OCI-LY7 (cell line): ENCODE measurements at regions not wholly inside any gene's neighbourhood (a gene's known extent, or its start where the extent isn't known, plus 50 kb on each side); places are given as distances from the start of the nearest gene placed in this dataset.

Experiments used
- BruUV-seq: library from RNA; stranded (reverse); fragments of 400-500 nt; replicated peaks from 2 replicates; lab custom pipeline; 2021; lab: Mats Ljungman, UMichigan
- CTCF ChIA-PET: fragments of 300-600 bp; sonication (Branson Sonifier 250); formaldehyde crosslinking; loops from one replicate; lab custom pipeline; 2022; ENCODE audit warnings: antibody characterized with exemption; ENCODE audit not compliant: unreplicated experiment; lab: Charles Lee
- POLR2A ChIA-PET: fragments of 300-600 bp; sonication (Branson Sonifier 250); formaldehyde crosslinking; loops from one replicate; lab custom pipeline; 2022; ENCODE audit warnings: antibody characterized with exemption; lab: Charles Lee
- DNase-seq: peaks from one replicate; pipeline ENCODE4 v3.0.0-alpha.2; 2015; ENCODE audit warnings: low spot score
- H2AFZ ChIP-seq: fragments of 200-600 bp; sonication (generic), shearing (Covaris generic); 2 replicates; pipeline ENCODE4 v1.6.1; 2014; ENCODE audit warnings: mild to moderate bottlenecking, antibody characterized with exemption, low read length, moderate library complexity
- H3K27ac ChIP-seq: fragments of 200-600 bp; sonication (generic); 2 replicates; pipeline ENCODE4 v1.5.1; 2014; ENCODE audit warnings: mixed run types, low read depth, mild to moderate bottlenecking, moderate library complexity, low read length, inconsistent platforms; ENCODE audit not compliant: poor library complexity, severe bottlenecking
- H3K36me3 ChIP-seq: fragments of 200-600 bp; sonication (generic); 2 replicates; pipeline ENCODE4 v1.6.1; 2014; ENCODE audit warnings: mild to moderate bottlenecking, antibody characterized with exemption, low read length, moderate library complexity, mixed read lengths; ENCODE audit not compliant: insufficient read depth
- H3K4me1 ChIP-seq: fragments of 200-600 bp; sonication (generic); 2 replicates; pipeline ENCODE4 v1.5.1; 2014; ENCODE audit warnings: mild to moderate bottlenecking, low read length; ENCODE audit not compliant: insufficient read depth, poor library complexity, severe bottlenecking
- H3K4me2 ChIP-seq: fragments of 200-600 bp; sonication (generic); 2 replicates; pipeline ENCODE4 v1.6.1; 2014; ENCODE audit warnings: mild to moderate bottlenecking, low read length
- H3K4me3 ChIP-seq: fragments of 200-600 bp; sonication (generic); 2 replicates; pipeline ENCODE4 v1.5.1; 2014; ENCODE audit warnings: mild to moderate bottlenecking, low read depth, low read length; ENCODE audit not compliant: poor library complexity, severe bottlenecking
- H3K79me2 ChIP-seq: fragments of 200-600 bp; sonication (generic); 2 replicates; pipeline ENCODE4 v1.6.1; 2016; ENCODE audit warnings: low read depth, mild to moderate bottlenecking, low read length, moderate library complexity, mixed read lengths; ENCODE audit not compliant: insufficient read depth
- H3K9me2 ChIP-seq: fragments of 200-600 bp; sonication (generic); 2 replicates; pipeline ENCODE4 v1.6.1; 2016; ENCODE audit warnings: mild to moderate bottlenecking, low read length, mixed read lengths; ENCODE audit not compliant: insufficient read depth
- H3K9me3 ChIP-seq: fragments of 200-600 bp; sonication (generic); 2 replicates; pipeline ENCODE4 v1.6.1; 2014; ENCODE audit warnings: mild to moderate bottlenecking, mixed run types, low read length, mixed read lengths
- H4K20me1 ChIP-seq: fragments of 200-600 bp; sonication (generic); 2 replicates; pipeline ENCODE4 v1.6.1; 2014; ENCODE audit warnings: mild to moderate bottlenecking, antibody characterized with exemption, low read length, moderate library complexity, mixed read lengths; ENCODE audit not compliant: insufficient read depth
- CTCF ChIP-seq: fragments of 200-600 bp; sonication (generic); conservative IDR thresholded peaks from 2 replicates; pipeline ENCODE4 v1.5.1; 2014; ENCODE audit warnings: mild to moderate bottlenecking, antibody characterized with exemption, low read length, moderate library complexity, mixed read lengths
- EZH2phosphoT487 ChIP-seq: fragments of 200-600 bp; sonication (generic); IDR thresholded peaks from 2 replicates; pipeline ENCODE4 v1.6.1; 2018; ENCODE audit warnings: low read depth, borderline replicate concordance, mild to moderate bottlenecking, mixed run types, antibody characterized with exemption, low read length, moderate library complexity, mixed read lengths
- intact Hi-C: fragments of 100-400 bp; cut with micrococcal nuclease; formaldehyde crosslinking; loops from one replicate; pipeline ENCODE4 v1.10.0; 2022; ENCODE audit not compliant: unreplicated experiment

GRCh38 chr6:125656287-125656870 lies 93.1 kb upstream of the HEY2 start:
- Histone ChIP-seq H3K9me3 (no peaks in the 10 kb centered on the region), H4K20me1 (no peaks in the 10 kb centered on the region), H3K36me3 (no peaks in the 10 kb centered on the region), H2AFZ (no peak overlapping the region), H3K4me2 (no peak overlapping the region), H3K4me3 (no peak overlapping the region), H3K79me2 (no peaks in the 10 kb centered on the region), H3K27ac (no peak overlapping the region), H3K4me1 (no peaks in the 10 kb centered on the region), H3K9me2 (no peaks in the 10 kb centered on the region)
- CTCF ChIA-PET = no interaction called here
- TF ChIP-seq EZH2phosphoT487 = no peak
- intact Hi-C loops = no loop called here
- POLR2A ChIA-PET = interaction anchor here (0.8 kb wide), 1 partner anchor 10 kb away, joined by 3 read pairs; no protein-coding TSS in a partner anchor
- DNase-seq = no peak
- BruUV-seq = no TSS peak

- H3K9me2 ChIP-seq = no peaks in the 10 kb centered on the region
- no peak for DNase-seq
- H3K4me1 ChIP-seq = no peaks in the 10 kb centered on the region
- no peaks in the 10 kb centered on the region for H3K9me3 ChIP-seq
- TF ChIP-seq CTCF = no peak
- no peak for TF ChIP-seq EZH2phosphoT487
- no peak overlapping the region for H3K27ac ChIP-seq
- no peak overlapping the region for H3K4me2 ChIP-seq
- no TSS peak for BruUV-seq
- no peak overlapping the region for H2AFZ ChIP-seq
- no peak overlapping the region for H3K4me3 ChIP-seq
- no peaks in the 10 kb centered on the region for H3K79me2 ChIP-seq
- ChIA-PET POLR2A (no interaction called here), CTCF (no interaction called here)
- H4K20me1 ChIP-seq = no peaks in the 10 kb centered on the region
- H3K36me3 ChIP-seq = no peaks in the 10 kb centered on the region
- intact Hi-C loops = no loop called here
These were observed 91.3 kb upstream of the HEY2 start for GRCh38 chr6:125658136-125658535.

DNA sequence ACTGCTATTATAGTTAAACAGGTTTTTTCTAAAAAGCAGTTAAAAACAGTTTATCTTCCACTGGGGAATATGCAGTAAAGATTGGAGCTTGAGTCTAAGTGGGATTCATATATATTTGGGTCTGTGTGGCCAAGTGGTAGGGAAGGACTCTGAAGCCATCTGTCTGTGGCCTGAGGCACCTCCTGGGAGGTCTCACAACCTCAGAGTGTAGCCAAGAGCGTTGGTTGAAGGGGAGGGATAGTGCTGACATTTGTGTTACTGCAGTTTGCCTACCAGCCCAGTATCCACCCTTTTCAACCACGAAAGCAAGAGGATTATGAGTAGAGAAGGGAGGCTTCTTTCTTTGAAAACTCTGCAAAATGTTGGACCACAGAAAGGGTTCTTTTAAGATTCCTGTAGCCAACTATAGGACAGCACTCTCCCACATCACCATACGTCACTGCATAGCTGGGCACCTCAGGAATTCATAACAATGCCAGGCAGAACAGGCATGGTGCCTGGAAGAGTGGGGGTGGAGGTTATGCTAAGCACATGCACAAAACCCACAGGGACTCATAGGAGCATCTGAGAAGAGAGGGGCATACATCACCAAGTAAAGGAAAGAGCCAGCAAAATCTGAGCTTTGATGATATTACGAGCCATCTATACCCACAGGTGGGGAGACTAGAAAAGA lies 90.5 kb upstream of the HEY2 start:
- Histone ChIP-seq H3K79me2 (no peaks in the 10 kb centered on the region), H3K27ac (no peak overlapping the region), H3K4me1 (no peaks in the 10 kb centered on the region), H4K20me1 (no peaks in the 10 kb centered on the region), H3K9me3 (no peaks in the 10 kb centered on the region), H3K4me3 (no peak overlapping the region), H3K9me2 (no peaks in the 10 kb centered on the region), H3K36me3 (no peaks in the 10 kb centered on the region), H2AFZ (no peak overlapping the region), H3K4me2 (no peak overlapping the region)
- TF ChIP-seq CTCF = no peak
- TF ChIP-seq EZH2phosphoT487 = no peak
- BruUV-seq = no TSS peak
- DNase-seq = no peak
- ChIA-PET CTCF (no interaction called here), POLR2A (no interaction called here)
- intact Hi-C loops = no loop called here
